Colonic mucosa (tissue), 4 donors: ENCODE measurements at regions not wholly inside any gene's neighbourhood (a gene's known extent, or its start where the extent isn't known, plus 50 kb on each side); places are given as distances from the start of the nearest gene placed in this dataset.

Experiments used
- DNase-seq: peaks from one replicate; pipeline ENCODE4 v3.0.0-alpha.2; 2020
- H3K27ac ChIP-seq: fragments of 200-600 bp; one replicate; pipeline ENCODE4 v1.8.0; 2021
- H3K27me3 ChIP-seq: fragments of 200-600 bp; one replicate; pipeline ENCODE4 v1.8.0; 2021
- H3K36me3 ChIP-seq: fragments of 200-600 bp; one replicate; pipeline ENCODE4 v1.8.0; 2021
- H3K4me1 ChIP-seq: fragments of 200-600 bp; one replicate; pipeline ENCODE4 v1.8.0; 2021; ENCODE audit warnings: mild to moderate bottlenecking
- H3K4me3 ChIP-seq: fragments of 200-600 bp; one replicate; pipeline ENCODE4 v1.8.0; 2021
- H3K9ac ChIP-seq, 2 donors: one replicate each; pipeline ENCODE4 v1.7.0; 2013; ENCODE audit warnings: control low read depth in 2 of 2, low read depth in 2 of 2, low read length in 2 of 2
- H3K9me3 ChIP-seq: fragments of 200-600 bp; one replicate; pipeline ENCODE4 v1.8.0; 2021
- CTCF ChIP-seq: fragments of 200-600 bp; IDR thresholded peaks from one replicate; pipeline ENCODE4 v1.8.0; 2022; ENCODE audit warnings: antibody characterized with exemption, mild to moderate bottlenecking
- intact Hi-C: fragments of 100-400 bp; cut with DNase I; formaldehyde crosslinking; loops from one replicate; pipeline ENCODE4 v1.14.1; 2022
- donor health status: healthy.
- donor health status: DM: no; HTN: no; CAD: no.
- donor health status: DM: no; HTN: no; CAD: no.

- DNase-seq, result no peak
- H3K9me3 ChIP-seq, result no peaks in the 10 kb centered on the region
- no peak for TF ChIP-seq CTCF
- H3K27ac ChIP-seq, result no peak overlapping the region
- no peaks in the 10 kb centered on the region for H3K36me3 ChIP-seq
- H3K4me3 ChIP-seq, result no peak overlapping the region
- no peaks in the 10 kb centered on the region for H3K27me3 ChIP-seq
- no peaks in the 10 kb centered on the region for H3K4me1 ChIP-seq
- intact Hi-C loops, result no loop called here
- no peak overlapping the region for H3K9ac ChIP-seq
These were observed 354.8 kb upstream of the C2CD4B start for GRCh38 chr15:62519900-62520299.

GRCh38 chr15:62520887-62521286, 355.8 kb upstream of the C2CD4B start:
- Histone ChIP-seq H3K27me3 (no peaks in the 10 kb centered on the region), H3K36me3 (no peaks in the 10 kb centered on the region), H3K4me1 (no peaks in the 10 kb centered on the region), H3K27ac (no peak overlapping the region), H3K9ac (no peak overlapping the region), H3K4me3 (no peak overlapping the region), H3K9me3 (no peaks in the 10 kb centered on the region)
- TF ChIP-seq CTCF, result no peak
- intact Hi-C loops, result no loop called here
- DNase-seq, result no peak

GRCh38 chr15:62521396-62521795, 356.3 kb upstream of the C2CD4B start:
- no peaks in the 10 kb centered on the region for H3K27me3 ChIP-seq
- no peaks in the 10 kb centered on the region for H3K4me1 ChIP-seq
- intact Hi-C loops, result no loop called here
- no peak overlapping the region for H3K27ac ChIP-seq
- no peak overlapping the region for H3K9ac ChIP-seq
- no peaks in the 10 kb centered on the region for H3K9me3 ChIP-seq
- no peaks in the 10 kb centered on the region for H3K36me3 ChIP-seq
- no peak for DNase-seq
- TF ChIP-seq CTCF, result no peak
- H3K4me3 ChIP-seq, result no peak overlapping the region

- no peak for TF ChIP-seq CTCF
- intact Hi-C loops, result no loop called here
These were observed 359.8 kb upstream of the C2CD4B start for GRCh38 chr15:62524848-62525247.

GRCh38 chr15:62527387-62527786, 362.3 kb upstream of the C2CD4B start:
- Histone ChIP-seq H3K4me3 (no peak overlapping the region), H3K27ac (no peak overlapping the region), H3K9me3 (no peaks in the 10 kb centered on the region), H3K9ac (no peak overlapping the region), H3K27me3 (no peaks in the 10 kb centered on the region), H3K4me1 (no peaks in the 10 kb centered on the region), H3K36me3 (no peaks in the 10 kb centered on the region)
- intact Hi-C loops, result no loop called here
- DNase-seq, result no peak
- TF ChIP-seq CTCF, result no peak

More at GRCh38 chr15:62524848-62525247, 359.8 kb upstream of the C2CD4B start:
- Histone ChIP-seq H3K36me3 (no peaks in the 10 kb centered on the region), H3K4me1 (no peaks in the 10 kb centered on the region), H3K4me3 (no peak overlapping the region), H3K9me3 (no peaks in the 10 kb centered on the region), H3K27me3 (no peaks in the 10 kb centered on the region), H3K27ac (no peak overlapping the region), H3K9ac (no peak overlapping the region)
- DNase-seq, result no peak

GRCh38 chr15:62528505-62528904, 363.4 kb upstream of the C2CD4B start:
- H3K27me3 ChIP-seq, result no peaks in the 10 kb centered on the region
- H3K27ac ChIP-seq, result no peak overlapping the region
- intact Hi-C loops, result no loop called here
- no peak for TF ChIP-seq CTCF
- H3K36me3 ChIP-seq, result no peaks in the 10 kb centered on the region
- H3K4me1 ChIP-seq, result no peaks in the 10 kb centered on the region
- H3K4me3 ChIP-seq, result no peak overlapping the region
- no peak for DNase-seq
- no peaks in the 10 kb centered on the region for H3K9me3 ChIP-seq
- no peak overlapping the region for H3K9ac ChIP-seq
